IPS-18a (cell line): ENCODE measurements at regions not wholly inside any gene's neighbourhood (a gene's known extent, or its start where the extent isn't known, plus 50 kb on each side); places are given as distances from the start of the nearest gene placed in this dataset.

Source experiments
- H3K27ac ChIP-seq: one replicate; pipeline ENCODE4 v1.5.1; 2013; ENCODE audit warnings: low read length
- H3K27me3 ChIP-seq: one replicate; pipeline ENCODE4 v1.6.1; 2013; ENCODE audit warnings: mild to moderate bottlenecking, low read length; ENCODE audit not compliant: control insufficient read depth, insufficient read depth
- H3K36me3 ChIP-seq: one replicate; pipeline ENCODE4 v1.6.1; 2013; ENCODE audit warnings: low read depth, low read length; ENCODE audit not compliant: control insufficient read depth
- H3K4me1 ChIP-seq: one replicate; pipeline ENCODE4 v1.6.1; 2013; ENCODE audit warnings: low read depth, low read length; ENCODE audit not compliant: control insufficient read depth
- H3K4me3 ChIP-seq: one replicate; pipeline ENCODE4 v1.5.1; 2013; ENCODE audit warnings: low read length
- H3K9ac ChIP-seq: one replicate; pipeline ENCODE4 v1.6.1; 2013; ENCODE audit warnings: mild to moderate bottlenecking, low read length, moderate library complexity
- H3K9me3 ChIP-seq: one replicate; pipeline ENCODE4 v1.6.1; 2013; ENCODE audit warnings: low read depth, low read length; ENCODE audit not compliant: control insufficient read depth

DNA sequence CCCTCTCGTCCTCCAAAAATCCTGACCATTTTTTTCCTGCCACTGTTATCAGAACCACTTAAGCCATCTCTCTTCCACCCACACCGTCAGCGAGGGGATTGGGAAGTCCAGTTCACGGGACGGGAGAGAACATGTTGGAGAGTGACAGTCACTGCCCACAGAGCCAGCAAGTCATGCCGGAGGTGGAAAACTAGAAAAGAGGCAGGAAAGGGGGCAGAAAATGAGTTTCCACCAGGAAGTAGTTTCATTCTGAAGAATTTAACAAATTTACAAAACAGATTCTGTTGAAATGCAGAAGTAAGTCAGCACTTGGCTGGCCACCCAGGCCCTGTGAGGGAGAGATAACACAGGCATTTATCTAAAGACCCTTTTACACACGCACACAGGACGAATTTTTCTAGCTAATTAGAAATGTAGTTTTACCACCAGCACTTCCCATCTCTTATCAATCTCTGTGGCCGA, 431.3 kb downstream of the TSN start:
- no peak overlapping the region for H3K4me3 ChIP-seq
- H3K9me3 ChIP-seq = no peaks in the 10 kb centered on the region
- H3K36me3 ChIP-seq = no peaks in the 10 kb centered on the region
- H3K27me3 ChIP-seq = no peaks in the 10 kb centered on the region
- H3K9ac ChIP-seq = no peak overlapping the region
- no peaks in the 10 kb centered on the region for H3K4me1 ChIP-seq
- H3K27ac ChIP-seq = no peak overlapping the region

DNA sequence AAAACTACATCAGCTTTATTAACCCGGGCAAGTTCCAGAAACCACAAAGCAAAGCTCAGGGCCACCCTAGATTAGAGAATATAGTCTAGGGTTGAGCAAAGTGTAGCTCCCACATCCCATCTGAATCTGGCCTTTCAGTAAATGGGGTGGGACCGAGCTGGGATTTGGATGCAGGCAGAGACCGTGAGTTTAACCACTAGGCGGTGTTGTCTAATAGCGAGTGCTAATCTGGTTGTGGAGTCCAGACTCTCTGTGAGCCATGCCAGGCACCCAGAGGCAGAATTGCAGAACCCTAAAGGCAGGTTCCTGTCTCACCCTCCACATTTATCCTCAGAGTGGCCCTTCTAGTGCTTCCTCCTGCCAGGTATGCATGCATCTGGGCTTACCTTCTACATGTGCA, 435.9 kb downstream of the TSN start:
- no peaks in the 10 kb centered on the region for H3K9me3 ChIP-seq
- no peak overlapping the region for H3K4me3 ChIP-seq
- no peak overlapping the region for H3K9ac ChIP-seq
- H3K27me3 ChIP-seq = no peaks in the 10 kb centered on the region
- no peak overlapping the region for H3K27ac ChIP-seq
- peaks cover 3% of the 10 kb centered on the region for H3K4me1 ChIP-seq
- no peaks in the 10 kb centered on the region for H3K36me3 ChIP-seq

DNA sequence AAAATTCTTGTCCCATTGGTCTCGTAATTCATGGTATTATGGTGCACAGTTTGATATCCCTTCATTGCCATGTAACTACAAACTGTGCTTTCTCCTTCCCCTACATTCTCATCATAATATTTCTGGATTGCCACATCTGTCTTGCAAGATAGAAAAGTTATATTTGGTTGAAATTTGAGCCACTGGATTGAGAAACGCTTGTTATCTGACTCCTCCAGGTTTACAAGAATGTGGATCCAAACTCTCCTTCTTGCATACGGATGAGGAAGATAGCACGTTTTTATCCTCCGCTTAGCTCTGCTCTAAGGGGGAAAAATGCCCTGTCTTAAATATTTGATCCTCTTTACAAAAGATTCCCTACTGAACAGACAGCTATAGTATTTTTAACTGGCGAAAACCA, 438.2 kb downstream of the TSN start:
- Histone ChIP-seq H3K4me1 (peaks cover 3% of the 10 kb centered on the region), H3K27me3 (no peaks in the 10 kb centered on the region), H3K9ac (no peak overlapping the region), H3K4me3 (no peak overlapping the region), H3K27ac (no peak overlapping the region), H3K9me3 (no peaks in the 10 kb centered on the region), H3K36me3 (no peaks in the 10 kb centered on the region)

- no peaks in the 10 kb centered on the region for H3K27me3 ChIP-seq
- H3K9ac ChIP-seq = no peak overlapping the region
- no peak overlapping the region for H3K27ac ChIP-seq
- H3K4me1 ChIP-seq = peaks cover 3% of the 10 kb centered on the region
- H3K4me3 ChIP-seq = no peak overlapping the region
- no peaks in the 10 kb centered on the region for H3K36me3 ChIP-seq
- H3K9me3 ChIP-seq = no peaks in the 10 kb centered on the region
Observed at GRCh38 chr2:122194546-122194945, 439.1 kb downstream of the TSN start.

DNA sequence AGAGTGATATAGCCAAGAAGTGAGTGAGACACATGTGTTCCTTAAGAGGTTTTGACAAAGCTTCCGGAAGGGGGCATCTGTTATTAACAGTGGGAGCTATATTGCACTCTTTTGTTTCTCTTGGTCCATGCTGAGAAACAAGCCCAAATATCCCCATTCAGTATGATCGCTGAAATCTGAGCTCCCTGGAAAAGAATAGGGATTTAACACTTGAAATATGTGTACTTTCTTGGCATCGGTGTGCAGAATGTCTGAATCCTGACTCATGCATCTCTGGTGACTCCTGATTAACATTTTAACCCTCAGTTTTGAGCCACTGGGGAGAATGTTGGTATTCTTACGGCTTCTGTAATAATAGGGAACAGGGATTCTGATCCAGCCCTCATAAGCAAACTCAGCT, 448.1 kb downstream of the TSN start:
- H3K27ac ChIP-seq = no peak overlapping the region
- H3K9ac ChIP-seq = no peak overlapping the region
- no peaks in the 10 kb centered on the region for H3K27me3 ChIP-seq
- no peak overlapping the region for H3K4me3 ChIP-seq
- no peaks in the 10 kb centered on the region for H3K36me3 ChIP-seq
- H3K9me3 ChIP-seq = no peaks in the 10 kb centered on the region
- H3K4me1 ChIP-seq = peaks cover 13% of the 10 kb centered on the region

- Histone ChIP-seq H3K9ac (no peak overlapping the region), H3K27ac (no peak overlapping the region), H3K4me3 (no peak overlapping the region), H3K27me3 (no peaks in the 10 kb centered on the region), H3K9me3 (no peaks in the 10 kb centered on the region), H3K36me3 (no peaks in the 10 kb centered on the region), H3K4me1 (peaks cover 13% of the 10 kb centered on the region)
Observed at GRCh38 chr2:122205641-122206040, 450.2 kb downstream of the TSN start.

DNA sequence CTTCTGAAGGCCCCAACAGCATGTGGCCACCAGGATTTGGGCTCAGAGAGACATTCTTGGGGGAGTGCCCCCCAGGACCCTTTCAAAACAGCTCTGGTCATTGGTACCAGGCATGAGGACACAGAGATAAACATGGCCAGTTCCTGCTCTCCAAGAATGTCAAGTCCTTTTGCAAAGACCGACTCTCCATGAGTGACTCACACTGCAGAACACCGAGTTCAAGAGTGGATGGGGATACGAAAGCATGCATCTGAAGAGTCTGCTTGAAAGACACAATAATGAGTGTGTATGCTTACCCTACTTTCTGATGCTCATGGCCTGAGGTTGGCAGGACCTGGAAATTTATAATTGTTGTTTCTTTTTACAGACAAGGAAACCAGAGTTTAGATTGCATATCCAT, 450.6 kb downstream of the TSN start:
- no peaks in the 10 kb centered on the region for H3K36me3 ChIP-seq
- H3K4me1 ChIP-seq = peaks cover 13% of the 10 kb centered on the region
- H3K4me3 ChIP-seq = no peak overlapping the region
- H3K9ac ChIP-seq = no peak overlapping the region
- no peaks in the 10 kb centered on the region for H3K27me3 ChIP-seq
- H3K27ac ChIP-seq = no peak overlapping the region
- H3K9me3 ChIP-seq = no peaks in the 10 kb centered on the region

DNA sequence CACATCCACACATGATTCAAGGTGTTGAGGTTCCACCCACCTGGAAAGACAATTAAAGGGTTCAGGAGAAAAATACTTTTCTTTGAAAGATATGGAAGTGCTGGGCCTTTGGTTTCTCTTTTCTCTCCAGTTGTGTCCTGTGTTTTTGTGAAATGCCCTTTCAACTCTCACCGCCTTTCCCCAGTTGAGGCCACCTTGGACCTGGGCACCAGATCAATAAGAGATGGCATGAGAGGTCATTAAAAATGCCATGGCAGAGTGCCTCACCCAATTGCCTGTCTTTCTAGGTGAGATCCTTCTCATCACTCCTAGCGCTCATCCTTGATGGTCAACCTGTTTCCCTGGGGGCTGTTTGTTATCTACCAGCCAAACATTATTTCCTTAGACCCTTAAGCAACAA, 453.9 kb downstream of the TSN start:
- H3K27me3 ChIP-seq = no peaks in the 10 kb centered on the region
- peaks cover 5% of the 10 kb centered on the region for H3K4me1 ChIP-seq
- no peak overlapping the region for H3K9ac ChIP-seq
- H3K36me3 ChIP-seq = no peaks in the 10 kb centered on the region
- no peak overlapping the region for H3K4me3 ChIP-seq
- no peak overlapping the region for H3K27ac ChIP-seq
- H3K9me3 ChIP-seq = no peaks in the 10 kb centered on the region

- H3K27me3 ChIP-seq = no peaks in the 10 kb centered on the region
- H3K4me3 ChIP-seq = no peak overlapping the region
- H3K4me1 ChIP-seq = peaks cover 5% of the 10 kb centered on the region
- H3K27ac ChIP-seq = no peak overlapping the region
- H3K9me3 ChIP-seq = no peaks in the 10 kb centered on the region
- no peaks in the 10 kb centered on the region for H3K36me3 ChIP-seq
- no peak overlapping the region for H3K9ac ChIP-seq
Observed at GRCh38 chr2:122210065-122210464, 454.6 kb downstream of the TSN start.

DNA sequence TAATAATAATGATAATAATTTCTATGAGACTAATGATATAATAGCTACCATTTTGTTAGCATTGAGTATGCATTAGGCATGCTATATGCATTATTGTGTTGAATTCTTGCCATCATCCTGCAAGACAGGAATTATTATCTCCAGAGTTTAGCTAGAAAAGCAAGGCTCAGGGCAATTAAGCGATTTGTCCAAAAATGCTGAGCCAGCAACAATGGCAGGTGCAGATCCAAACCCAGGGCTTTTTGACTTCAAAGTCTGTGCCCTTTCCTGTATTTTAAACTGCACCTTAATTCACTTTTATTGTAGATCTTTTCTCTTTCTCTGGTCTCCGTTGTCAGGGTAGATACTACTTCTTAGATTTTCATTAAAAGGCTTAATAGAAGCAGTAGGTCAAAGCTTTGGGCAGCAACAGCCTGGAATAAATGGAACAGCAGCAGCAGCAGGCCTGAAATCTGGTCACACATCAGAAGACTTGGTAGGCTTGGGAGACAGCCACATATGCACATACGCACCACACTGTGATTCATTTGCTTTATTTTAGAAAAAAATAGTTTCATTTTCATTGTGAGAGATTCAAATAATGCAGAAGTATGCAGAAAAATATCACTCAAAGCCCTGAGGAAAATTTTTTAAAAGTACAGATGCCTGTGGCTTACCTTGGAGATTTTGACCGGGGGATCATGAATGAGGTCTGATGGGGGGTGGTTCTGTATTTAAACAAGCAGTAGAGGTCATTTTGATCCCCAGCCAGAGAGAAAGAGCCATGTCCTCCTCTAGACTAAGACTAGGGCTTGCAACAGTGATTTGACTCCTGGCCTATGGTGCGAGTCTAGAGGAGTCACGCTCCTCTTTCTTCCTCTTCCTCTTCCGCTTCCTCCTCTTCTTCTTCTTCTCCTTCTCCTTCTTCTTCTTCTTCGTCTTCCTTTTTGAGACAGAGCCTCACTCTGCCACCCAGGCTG, 455.7 kb downstream of the TSN start:
- H3K36me3 ChIP-seq = no peaks in the 10 kb centered on the region
- H3K27ac ChIP-seq = no peak overlapping the region
- no peaks in the 10 kb centered on the region for H3K27me3 ChIP-seq
- H3K9me3 ChIP-seq = no peaks in the 10 kb centered on the region
- H3K4me3 ChIP-seq = no peak overlapping the region
- H3K4me1 ChIP-seq = no peaks in the 10 kb centered on the region
- H3K9ac ChIP-seq = no peak overlapping the region

DNA sequence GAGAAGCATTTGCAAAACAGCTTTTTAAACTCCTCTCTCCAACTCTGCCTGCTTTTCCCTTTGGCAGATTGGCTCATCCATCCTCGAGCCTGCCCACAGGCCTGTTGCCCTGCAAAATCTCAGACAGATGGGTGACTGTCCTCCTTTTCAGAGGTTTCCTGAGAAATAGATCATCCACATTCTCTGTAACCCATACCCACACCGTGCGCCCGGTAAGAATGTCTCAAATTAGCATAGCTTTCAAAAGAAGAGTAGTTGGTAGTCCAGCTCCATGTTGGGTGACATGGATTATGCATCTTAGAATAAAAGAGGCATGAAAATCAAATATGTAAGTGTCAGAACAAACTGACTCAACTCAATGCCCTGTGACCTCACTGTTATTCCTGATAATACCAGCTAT, 457.9 kb downstream of the TSN start:
- no peak overlapping the region for H3K27ac ChIP-seq
- no peaks in the 10 kb centered on the region for H3K36me3 ChIP-seq
- no peaks in the 10 kb centered on the region for H3K9me3 ChIP-seq
- H3K4me3 ChIP-seq = no peak overlapping the region
- no peaks in the 10 kb centered on the region for H3K4me1 ChIP-seq
- H3K9ac ChIP-seq = no peak overlapping the region
- H3K27me3 ChIP-seq = no peaks in the 10 kb centered on the region

DNA sequence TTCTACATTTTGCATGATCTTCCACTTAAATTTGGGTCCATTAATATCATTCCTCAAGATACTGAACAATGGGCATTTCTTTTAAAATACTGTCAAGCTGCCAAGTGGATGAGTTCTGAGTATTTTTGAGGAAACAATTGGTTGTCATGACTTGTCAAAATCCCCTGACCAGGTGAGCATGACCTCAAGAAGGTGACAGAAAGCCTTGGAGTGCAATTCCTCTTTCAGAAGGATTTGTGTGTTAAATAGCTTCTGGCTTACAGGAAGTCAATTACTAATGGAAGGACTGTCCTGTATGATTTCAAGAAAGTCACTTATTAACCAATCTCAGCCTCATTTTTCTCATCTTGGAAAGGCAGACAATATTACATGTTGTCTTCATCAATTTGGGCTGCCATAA, 460.6 kb downstream of the TSN start:
- Histone ChIP-seq H3K4me1 (no peaks in the 10 kb centered on the region), H3K4me3 (no peak overlapping the region), H3K9ac (no peak overlapping the region), H3K36me3 (no peaks in the 10 kb centered on the region), H3K27ac (no peak overlapping the region), H3K9me3 (no peaks in the 10 kb centered on the region), H3K27me3 (no peaks in the 10 kb centered on the region)
